GM23338 (cell line): ENCODE measurements at regions not wholly inside any gene's neighbourhood (a gene's known extent, or its start where the extent isn't known, plus 50 kb on each side); places are given as distances from the start of the nearest gene placed in this dataset.

Experiments used
- ATAC-seq: fragments of 200-7000 bp; cut with Tn5 transposase; 3 replicates; pipeline ENCODE4 v1.9.1; 2020
- DNase-seq: peaks from one replicate; pipeline ENCODE4 v3.0.0-alpha.2; 2015; ENCODE audit warnings: low spot score
- H2AFZ ChIP-seq: fragments of 200-600 bp; sonication (generic); 2 replicates; pipeline ENCODE4 v1.8.0; 2016; ENCODE audit warnings: antibody characterized with exemption, mild to moderate bottlenecking, moderate library complexity
- H3F3A ChIP-seq: fragments of 200-600 bp; sonication (generic); replicated peaks from 2 replicates; pipeline ENCODE4 v1.8.0; 2017; ENCODE audit warnings: antibody characterized with exemption, mixed run types, low read depth
- H3K27ac ChIP-seq: fragments of 200-600 bp; sonication (generic); 2 replicates; pipeline ENCODE4 v1.6.1; 2016; ENCODE audit warnings: low read depth
- H3K27me3 ChIP-seq: fragments of 200-600 bp; sonication (generic); 2 replicates; pipeline ENCODE4 v1.8.0; 2016; ENCODE audit warnings: mild to moderate bottlenecking, mixed run types, moderate library complexity; ENCODE audit not compliant: insufficient read depth
- H3K36me3 ChIP-seq: fragments of 200-600 bp; sonication (generic); 2 replicates; pipeline ENCODE4 v1.8.0; 2016; ENCODE audit warnings: mild to moderate bottlenecking; ENCODE audit not compliant: insufficient read depth
- H3K4me1 ChIP-seq: fragments of 200-600 bp; sonication (generic); 2 replicates; pipeline ENCODE4 v1.8.0; 2016; ENCODE audit warnings: mild to moderate bottlenecking, moderate library complexity; ENCODE audit not compliant: insufficient read depth
- H3K4me2 ChIP-seq: fragments of 200-600 bp; sonication (generic); 2 replicates; pipeline ENCODE4 v1.7.1; 2017; ENCODE audit warnings: mixed run types
- H3K4me3 ChIP-seq: fragments of 200-600 bp; sonication (generic); 2 replicates; pipeline ENCODE4 v1.6.1; 2016; ENCODE audit warnings: mixed run types
- H3K79me2 ChIP-seq: fragments of 200-600 bp; sonication (generic); replicated peaks from 2 replicates; pipeline ENCODE4 v1.8.0; 2017; ENCODE audit warnings: mild to moderate bottlenecking; ENCODE audit not compliant: insufficient read depth
- H3K9me2 ChIP-seq: fragments of 200-600 bp; sonication (generic); 2 replicates; pipeline ENCODE4 v1.8.0; 2017; ENCODE audit not compliant: insufficient read depth
- H4K20me1 ChIP-seq: fragments of 200-600 bp; sonication (generic); replicated peaks from 2 replicates; pipeline ENCODE4 v1.8.0; 2017; ENCODE audit warnings: mild to moderate bottlenecking; ENCODE audit not compliant: insufficient read depth
- H3K27ac Mint-ChIP-seq: 2 replicates; pipeline ENCODE4 v1.8.0; 2020; ENCODE audit warnings: inconsistent platforms, mild to moderate bottlenecking, moderate library complexity, mixed read lengths
- H3K27me3 Mint-ChIP-seq: 3 replicates; pipeline ENCODE4 v1.8.0; 2022; ENCODE audit warnings: low read depth, mild to moderate bottlenecking, moderate library complexity, mixed read lengths, inconsistent platforms; ENCODE audit not compliant: insufficient read depth, poor library complexity
- H3K36me3 Mint-ChIP-seq: 3 replicates; pipeline ENCODE4 v1.8.0; 2021; ENCODE audit warnings: low read depth, mild to moderate bottlenecking, inconsistent platforms, moderate library complexity, mixed read lengths
- H3K4me1 Mint-ChIP-seq: 3 replicates; pipeline ENCODE4 v1.8.0; 2020; ENCODE audit warnings: mild to moderate bottlenecking, inconsistent platforms, mixed read lengths
- H3K4me3 Mint-ChIP-seq: 3 replicates; pipeline ENCODE4 v1.8.0; 2021; ENCODE audit warnings: moderate library complexity, mild to moderate bottlenecking, inconsistent platforms, mixed read lengths
- H3K9me3 Mint-ChIP-seq: 3 replicates; pipeline ENCODE4 v1.8.0; 2020; ENCODE audit warnings: moderate library complexity, mild to moderate bottlenecking, inconsistent platforms, mixed read lengths
- CREB1 ChIP-seq: fragments of 250-450 bp; sonication (Bioruptor Pico); IDR thresholded peaks from 2 replicates; pipeline ENCODE4 v1.5.0; 2020; ENCODE audit warnings: low read depth, mild to moderate bottlenecking, moderate library complexity
- CTCF ChIP-seq, 2 experiments: fragments of 200-600 bp in 1 of 2; sonication (generic) in 1 of 2; conservative IDR thresholded peaks; 2 replicates each; pipeline versions ENCODE4 v1.5.1 to v1.6.1; 2016 to 2017; ENCODE audit warnings: antibody characterized with exemption in 2 of 2, low read depth in 2 of 2, mild to moderate bottlenecking in 2 of 2, moderate library complexity in 1 of 2
- ETS1 ChIP-seq: IDR thresholded peaks from 2 replicates; pipeline ENCODE4 v1.6.1; 2016; ENCODE audit warnings: antibody characterized with exemption
- EZH2 ChIP-seq: fragments of 200-600 bp; sonication (generic); IDR thresholded peaks from one replicate; pipeline ENCODE4 v1.8.0; 2017; ENCODE audit warnings: antibody characterized with exemption, mild to moderate bottlenecking, low read depth; ENCODE audit not compliant: unreplicated experiment
- EZH2phosphoT487 ChIP-seq: fragments of 200-600 bp; sonication (generic); IDR thresholded peaks from one replicate; pipeline ENCODE4 v1.8.1; 2018; ENCODE audit warnings: antibody characterized with exemption; ENCODE audit not compliant: unreplicated experiment
- POLR2AphosphoS5 ChIP-seq: IDR thresholded peaks from 2 replicates; pipeline ENCODE4 v1.6.1; 2016; ENCODE audit warnings: antibody characterized with exemption, low read depth
- REST ChIP-seq: IDR thresholded peaks from one replicate; pipeline ENCODE4 v1.6.1; 2018; ENCODE audit warnings: antibody characterized with exemption; ENCODE audit not compliant: unreplicated experiment
- STAT1 ChIP-seq: IDR thresholded peaks from one replicate; pipeline ENCODE4 v1.6.1; 2016; ENCODE audit warnings: antibody characterized with exemption; ENCODE audit not compliant: unreplicated experiment
- ZNF114 ChIP-seq: fragments of 250-450 bp; sonication (Bioruptor Pico); IDR thresholded peaks from 2 replicates; pipeline ENCODE4 v1.5.0; 2020; ENCODE audit warnings: mild to moderate bottlenecking, moderate library complexity
- ZNF331 ChIP-seq: fragments of 250-450 bp; sonication (Bioruptor Pico); IDR thresholded peaks from 2 replicates; pipeline ENCODE4 v1.5.0; 2020; ENCODE audit warnings: low read depth, mild to moderate bottlenecking, moderate library complexity

- H3K36me3 Mint-ChIP-seq = peaks cover 5% of the 10 kb centered on the region; the same call in 1 of the 3 replicates
- no peak overlapping the region for H2AFZ ChIP-seq
Observed at GRCh38 chr3:40968666-40969065, 230.6 kb upstream of the CTNNB1 start.

GRCh38 chr3:40969341-40969740, 230.0 kb upstream of the CTNNB1 start:
- H3K4me3 ChIP-seq = no peak overlapping the region
- H3K4me1 ChIP-seq = no peaks in the 10 kb centered on the region
- H3K27ac ChIP-seq = no peak overlapping the region
- no peaks in the 10 kb centered on the region for H3K79me2 ChIP-seq
- 0 out of 2 replicates have a peak, but pooled peaks cover 3% of the 10 kb centered on the region for H3K9me2 ChIP-seq
- Mint-ChIP-seq H3K27me3 (no peaks in the 10 kb centered on the region), H3K36me3 (peaks cover 4% of the 10 kb centered on the region; the same call in 1 of the 3 replicates), H3K27ac (no peak overlapping the region), H3K4me3 (no peak overlapping the region), H3K9me3 (peaks cover 1% of the 10 kb centered on the region; the same call in 2 of the 3 replicates), H3K4me1 (peaks cover 7% of the 10 kb centered on the region)
- DNase-seq (no peak), ATAC-seq (no peak)
- H3K36me3 ChIP-seq = no peaks in the 10 kb centered on the region
- no peaks in the 10 kb centered on the region for H3K27me3 ChIP-seq
- H3K4me2 ChIP-seq = no peak overlapping the region
- H2AFZ ChIP-seq = no peak overlapping the region
- H4K20me1 ChIP-seq = no peaks in the 10 kb centered on the region
- H3F3A ChIP-seq = no peaks in the 10 kb centered on the region
- no peak for TF ChIP-seq STAT1
- no peak for TF ChIP-seq ZNF114 (CRISPR knock-in tag)
- no peak for TF ChIP-seq EZH2phosphoT487
- TF ChIP-seq CREB1 (CRISPR knock-in tag) = no peak
- no peak for TF ChIP-seq ETS1
- TF ChIP-seq ZNF331 (CRISPR knock-in tag) = no peak
- TF ChIP-seq CTCF (conservative IDR thresholded peaks at IDR 0.05; ENCODE audit: low read depth in 2 of 2) = no peak
- no peak for TF ChIP-seq POLR2AphosphoS5
- TF ChIP-seq EZH2 = no peak
- no peak for TF ChIP-seq REST

More at GRCh38 chr3:40968666-40969065, 230.6 kb upstream of the CTNNB1 start:
- no peaks in the 10 kb centered on the region for H4K20me1 ChIP-seq
- ATAC-seq (no peak), DNase-seq (no peak)
- H3K79me2 ChIP-seq = no peaks in the 10 kb centered on the region
- H3K9me3 Mint-ChIP-seq = peaks cover 3% of the 10 kb centered on the region
- no peaks in the 10 kb centered on the region for H3K27me3 Mint-ChIP-seq
- no peaks in the 10 kb centered on the region for H3K4me1 ChIP-seq
- H3K9me2 ChIP-seq = 0 out of 2 replicates have a peak, but pooled peaks cover 3% of the 10 kb centered on the region
- H3K4me3 ChIP-seq = no peak overlapping the region
- no peak overlapping the region for H3K27ac Mint-ChIP-seq
- no peak overlapping the region for H3K4me2 ChIP-seq
- peaks cover 1% of the 10 kb centered on the region for H3K4me1 Mint-ChIP-seq
- H3K4me3 Mint-ChIP-seq = no peak overlapping the region
- TF ChIP-seq STAT1 (no peak), POLR2AphosphoS5 (no peak), ZNF331 (CRISPR knock-in tag) (no peak), ZNF114 (CRISPR knock-in tag) (no peak)
- no peaks in the 10 kb centered on the region for H3F3A ChIP-seq
- no peak overlapping the region for H3K27ac ChIP-seq
- H3K36me3 ChIP-seq = no peaks in the 10 kb centered on the region
- H3K27me3 ChIP-seq = no peaks in the 10 kb centered on the region
